WI38 (cell line): ENCODE measurements at regions not wholly inside any gene's neighbourhood (a gene's known extent, or its start where the extent isn't known, plus 50 kb on each side); places are given as distances from the start of the nearest gene placed in this dataset.
"Not testable (repeated sequence)": the region's sequence is repeated elsewhere in the genome, so short reads cannot be mapped to it uniquely, and the experiment has no call there.

Experiments
- H3K4me3 ChIP-seq: 2 replicates; pipeline ENCODE4 v1.5.1; 2011; ENCODE audit warnings: low read depth, mild to moderate bottlenecking, control low read depth, low read length
- CTCF ChIP-seq: IDR thresholded peaks from 2 replicates; pipeline ENCODE4 v1.5.1; 2012; ENCODE audit warnings: low read depth, mild to moderate bottlenecking, control low read depth, low read length

- TF ChIP-seq CTCF: no peak
- no peak overlapping the region for H3K4me3 ChIP-seq
These were observed 1306.3 kb upstream of the TMEM132C start for GRCh38 chr12:126960709-126961108.

DNA sequence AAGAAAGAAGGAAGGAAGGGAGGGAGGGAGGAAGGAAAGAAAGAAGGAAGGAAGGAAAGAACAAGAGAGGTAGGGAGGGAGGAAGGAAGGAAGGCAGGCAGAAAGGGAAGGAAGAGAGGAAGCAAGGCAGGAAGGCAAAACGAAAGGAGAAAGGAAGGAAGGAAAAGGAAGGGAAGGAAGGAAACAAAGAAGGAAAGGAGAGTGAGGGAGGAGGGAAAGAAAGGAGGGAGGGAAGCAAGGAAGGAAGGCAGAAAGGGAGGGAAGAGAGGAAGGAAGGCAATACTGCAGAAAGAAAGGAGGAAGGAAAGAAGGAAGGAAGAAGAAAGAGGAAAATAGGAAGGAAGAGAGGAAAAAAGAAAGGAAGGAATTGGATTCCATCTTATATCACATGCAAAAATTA, 1303.1 kb upstream of the TMEM132C start:
- no peak for TF ChIP-seq CTCF
- no peak overlapping the region for H3K4me3 ChIP-seq

DNA sequence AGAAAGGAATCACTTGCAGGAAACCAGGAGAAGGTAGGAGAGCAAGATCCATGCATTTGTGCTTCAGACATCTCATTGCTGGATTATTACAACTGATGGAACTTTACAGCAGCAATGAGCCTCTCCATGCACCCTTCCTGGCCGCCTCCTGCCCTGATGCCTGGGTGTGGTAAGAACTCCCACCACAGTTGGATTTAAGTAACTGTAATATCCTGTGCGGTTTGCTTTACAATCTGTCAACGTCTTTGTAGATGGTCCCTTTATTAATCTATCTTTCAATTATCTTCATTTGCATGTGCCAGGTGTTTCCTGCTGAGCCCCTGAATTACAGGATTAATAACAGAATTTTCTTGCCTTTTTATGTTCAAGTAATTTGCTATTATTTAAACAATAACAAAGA, 1300.5 kb upstream of the TMEM132C start:
- TF ChIP-seq CTCF: no peak

DNA sequence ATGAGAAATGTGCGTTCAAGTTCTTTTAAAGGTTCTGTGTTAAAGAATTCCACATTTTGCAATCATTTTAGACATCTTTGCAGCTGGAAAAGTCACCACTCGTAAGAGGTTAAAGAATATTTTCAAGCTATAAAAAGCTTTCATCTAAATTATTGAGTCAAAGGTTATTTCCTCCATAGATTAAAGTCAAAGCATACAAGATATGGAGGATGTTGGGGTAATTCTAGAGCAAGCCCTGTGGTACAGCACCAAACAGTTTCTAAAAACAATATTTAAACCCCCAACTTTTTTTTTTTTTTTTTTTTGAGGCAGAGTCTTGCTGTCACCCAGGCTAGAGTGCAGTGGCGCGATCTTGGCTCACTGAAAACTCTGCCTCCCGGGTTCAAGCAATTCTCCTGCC, 1299.8 kb upstream of the TMEM132C start:
- H3K4me3 ChIP-seq: no peak overlapping the region
- no peak for TF ChIP-seq CTCF

More for the DNA sequence above, 1300.5 kb upstream of the TMEM132C start:
- no peak overlapping the region for H3K4me3 ChIP-seq

GRCh38 chr12:126974779-126975178, 1292.2 kb upstream of the TMEM132C start:
- H3K4me3 ChIP-seq: no peak overlapping the region
- TF ChIP-seq CTCF: no peak

DNA sequence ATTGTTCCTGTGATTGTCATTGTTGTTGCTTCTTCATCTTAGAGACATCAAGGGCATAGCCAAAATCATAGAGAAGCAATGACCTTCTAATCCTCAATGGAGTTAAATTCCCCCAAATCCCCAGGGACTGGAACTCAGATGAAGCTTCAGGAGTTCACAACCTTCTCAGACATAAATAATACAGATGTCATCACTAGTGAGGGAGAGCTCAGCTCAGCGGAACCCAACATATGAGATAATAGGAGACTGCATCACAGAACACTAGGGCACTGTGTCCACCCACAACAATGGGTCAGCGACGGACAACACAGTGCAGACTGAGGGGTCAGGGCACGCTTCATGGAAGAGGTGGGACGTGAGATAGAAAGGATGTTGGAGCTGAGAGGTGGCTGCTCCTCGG, 1290.4 kb upstream of the TMEM132C start:
- no peak for TF ChIP-seq CTCF
- H3K4me3 ChIP-seq: no peak overlapping the region

DNA sequence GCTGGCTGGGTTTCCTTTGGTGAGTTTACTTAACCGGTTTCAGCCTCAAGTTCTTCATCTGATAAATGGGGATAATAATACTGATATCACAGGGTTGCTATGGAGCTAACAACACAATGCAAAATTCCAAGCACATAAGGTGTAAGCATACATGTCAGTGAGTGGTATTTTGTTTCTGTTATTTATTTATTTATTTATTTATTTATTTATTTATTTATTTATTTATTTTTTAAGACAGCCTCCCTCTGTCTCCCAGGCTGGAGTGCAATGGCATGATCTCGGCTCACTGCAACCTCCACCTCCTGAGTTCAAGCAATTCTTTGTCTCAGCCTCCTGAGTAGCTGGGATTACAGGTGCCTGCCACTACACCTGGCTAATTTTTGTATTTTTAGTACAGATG, 1287.4 kb upstream of the TMEM132C start:
- not testable (repeated sequence) for H3K4me3 ChIP-seq

DNA sequence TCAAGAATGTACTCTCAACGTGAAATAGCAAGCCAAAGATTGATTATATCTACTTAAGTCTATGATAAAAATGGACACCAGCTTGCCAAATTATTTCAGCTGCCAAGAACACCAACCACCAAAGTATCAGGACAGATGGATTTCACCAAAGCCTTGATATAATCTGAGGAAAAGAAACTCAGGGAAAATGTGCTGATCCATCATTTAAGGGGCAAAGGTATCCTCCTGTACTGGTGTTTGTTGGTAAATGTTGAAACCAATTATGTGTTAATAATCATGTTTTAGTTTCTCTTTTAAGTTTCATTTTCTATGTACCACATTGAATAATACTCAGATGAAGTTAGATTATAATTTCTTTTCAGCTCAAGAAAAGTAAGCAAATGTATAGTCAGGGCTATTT, 1284.3 kb upstream of the TMEM132C start:
- TF ChIP-seq CTCF: no peak

GRCh38 chr12:126983735-126984134, 1283.2 kb upstream of the TMEM132C start:
- H3K4me3 ChIP-seq: not testable (repeated sequence)

More for the DNA sequence above, 1284.3 kb upstream of the TMEM132C start:
- no peak overlapping the region for H3K4me3 ChIP-seq

DNA sequence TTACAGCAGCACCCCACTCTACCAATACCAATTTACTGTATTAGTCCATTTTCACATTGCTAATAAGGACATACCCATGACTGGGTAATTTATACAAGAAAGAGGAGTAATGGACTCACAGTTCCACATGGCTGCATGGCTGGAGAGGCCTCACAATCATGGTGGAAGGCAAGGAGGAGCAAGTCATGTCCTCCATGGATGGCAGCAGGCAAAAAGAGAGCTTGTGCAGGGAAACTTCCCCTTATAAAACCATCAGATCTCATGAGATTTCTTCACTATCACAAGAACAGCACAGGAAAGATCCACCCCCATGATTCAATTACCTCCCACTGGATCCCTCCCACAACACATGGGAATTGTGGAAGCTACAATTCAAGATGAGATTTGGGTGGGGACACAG, 1281.3 kb upstream of the TMEM132C start:
- H3K4me3 ChIP-seq: not testable (repeated sequence)
